ENCODE measurements at regions not wholly inside any gene's neighbourhood (a gene's known extent, or its start where the extent isn't known, plus 50 kb on each side); places are given as distances from the start of the nearest gene placed in this dataset.

DNA sequence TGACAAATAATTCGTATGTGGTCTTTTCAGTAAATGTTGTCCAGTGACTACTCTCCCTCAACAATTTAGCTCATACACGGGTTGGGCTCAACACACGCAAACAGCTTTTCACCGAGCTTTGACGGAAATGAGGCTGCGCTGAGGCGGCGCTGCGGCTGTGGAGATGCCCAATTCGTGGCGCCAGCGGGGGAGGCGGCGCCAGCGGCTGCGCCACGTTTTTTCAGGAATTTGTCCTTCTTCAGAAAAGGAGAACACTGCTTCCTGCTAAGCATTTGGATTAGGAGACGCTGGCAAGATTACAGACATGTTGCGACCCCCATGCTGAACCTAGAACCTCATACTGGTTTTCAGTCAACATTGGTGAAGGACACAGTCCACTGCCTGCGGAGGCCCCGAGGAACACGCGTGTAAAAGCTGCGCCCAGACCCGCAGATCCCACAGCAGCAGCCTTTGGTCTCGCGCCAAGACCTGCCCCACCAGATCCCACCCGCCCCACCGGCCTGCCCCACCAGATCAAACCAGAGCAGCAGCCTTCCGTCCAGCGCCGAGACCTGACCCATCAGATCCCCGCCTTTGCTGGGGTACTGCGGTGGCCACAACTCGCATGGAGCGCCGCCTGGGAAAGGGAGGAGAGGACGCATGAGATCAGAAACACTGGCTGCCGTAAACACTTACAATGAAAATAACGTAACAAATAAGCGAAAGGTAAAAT lies 173.8 kb downstream of the TMEM18 start:
- no peak overlapping the region for H3K4me2 ChIP-seq (ENCODE audit: insufficient read depth, low read length)
- no peak overlapping the region for H3K9ac ChIP-seq (replicated peaks; ENCODE audit: extremely low read depth, insufficient read depth, low read length)
- H2AFZ ChIP-seq (ENCODE audit: low read depth, low read length) = no peak overlapping the region
- no peaks in the 10 kb centered on the region for H4K20me1 ChIP-seq (replicated peaks; ENCODE audit: control insufficient read depth, extremely low read depth, insufficient read depth, low read length)
- no peaks in the 10 kb centered on the region for H3K9me1 ChIP-seq (replicated peaks; ENCODE audit: control insufficient read depth, extremely low read depth, insufficient read depth, low read length)
- H3K27ac ChIP-seq (ENCODE audit: insufficient read depth, low read depth, low read length) = no peak overlapping the region
- POLR2A ChIA-PET = no interaction called here
- dilution Hi-C loops (cut with MboI; ENCODE audit: extremely low pct_ligation_motif_present, low sequenced_read_pairs) = no loop called here
- FAIRE-seq = no peak
- no peak for DNase-seq (ENCODE audit: low read depth, low spot score)
- BruUV-seq (replicated peaks) = no TSS peak
- CTCF ChIA-PET = no interaction called here
- no peaks in the 10 kb centered on the region for H3K4me1 ChIP-seq (ENCODE audit: control insufficient read depth, extremely low read depth, insufficient read depth, low read length)
- H3K9me3 ChIP-seq (replicated peaks; ENCODE audit: control insufficient read depth, insufficient read depth, low read length) = peaks cover 9% of the 10 kb centered on the region
- no peak for TF ChIP-seq POLR2AphosphoS5 (IDR thresholded peaks at IDR 0.05; ENCODE audit: insufficient read depth, low read depth, low read length)
- no peak for TF ChIP-seq POLR2A (IDR thresholded peaks at IDR 0.05; ENCODE audit: low read depth, low read length)
- TF ChIP-seq, protein P1, sequence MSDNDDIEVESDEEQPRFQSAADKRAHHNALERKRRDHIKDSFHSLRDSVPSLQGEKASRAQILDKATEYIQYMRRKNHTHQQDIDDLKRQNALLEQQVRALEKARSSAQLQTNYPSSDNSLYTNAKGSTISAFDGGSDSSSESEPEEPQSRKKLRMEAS (IDR thresholded peaks at IDR 0.05; ENCODE audit: insufficient read depth, insufficient read length) = no peak
- TF ChIP-seq GATA2 (IDR thresholded peaks at IDR 0.05; ENCODE audit: insufficient read depth, insufficient read length, low read depth, low read length) = no peak
- TF ChIP-seq EZH2 (IDR thresholded peaks at IDR 0.05; ENCODE audit: borderline replicate concordance, low read depth, low read length, severe bottlenecking) = no peak
- TF ChIP-seq MYC (IDR thresholded peaks at IDR 0.05; ENCODE audit: low read depth, low read length) = no peak
- TF ChIP-seq, protein P2, sequence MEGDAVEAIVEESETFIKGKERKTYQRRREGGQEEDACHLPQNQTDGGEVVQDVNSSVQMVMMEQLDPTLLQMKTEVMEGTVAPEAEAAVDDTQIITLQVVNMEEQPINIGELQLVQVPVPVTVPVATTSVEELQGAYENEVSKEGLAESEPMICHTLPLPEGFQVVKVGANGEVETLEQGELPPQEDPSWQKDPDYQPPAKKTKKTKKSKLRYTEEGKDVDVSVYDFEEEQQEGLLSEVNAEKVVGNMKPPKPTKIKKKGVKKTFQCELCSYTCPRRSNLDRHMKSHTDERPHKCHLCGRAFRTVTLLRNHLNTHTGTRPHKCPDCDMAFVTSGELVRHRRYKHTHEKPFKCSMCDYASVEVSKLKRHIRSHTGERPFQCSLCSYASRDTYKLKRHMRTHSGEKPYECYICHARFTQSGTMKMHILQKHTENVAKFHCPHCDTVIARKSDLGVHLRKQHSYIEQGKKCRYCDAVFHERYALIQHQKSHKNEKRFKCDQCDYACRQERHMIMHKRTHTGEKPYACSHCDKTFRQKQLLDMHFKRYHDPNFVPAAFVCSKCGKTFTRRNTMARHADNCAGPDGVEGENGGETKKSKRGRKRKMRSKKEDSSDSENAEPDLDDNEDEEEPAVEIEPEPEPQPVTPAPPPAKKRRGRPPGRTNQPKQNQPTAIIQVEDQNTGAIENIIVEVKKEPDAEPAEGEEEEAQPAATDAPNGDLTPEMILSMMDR (IDR thresholded peaks at IDR 0.05; ENCODE audit: extremely low read depth in 1 of 2, insufficient read depth in 1 of 2, low read depth in 1 of 2, low read length in 2 of 2) = no peak
- TF ChIP-seq JUN (IDR thresholded peaks at IDR 0.05; ENCODE audit: borderline replicate concordance, insufficient read depth, insufficient read length, low read depth) = no peak
- intact Hi-C loops (cut with micrococcal nuclease) = no loop called here
- H3K27me3 ChIP-seq (ENCODE audit: control insufficient read depth in 2 of 2, insufficient read depth in 2 of 2, low read length in 2 of 2) = no peaks in the 10 kb centered on the region
- H3K36me3 ChIP-seq (ENCODE audit: control insufficient read depth in 2 of 2, extremely low read depth in 1 of 2, insufficient read depth in 2 of 2, low read length in 2 of 2) = no peaks in the 10 kb centered on the region
- H3K79me2 ChIP-seq (ENCODE audit: control insufficient read depth, insufficient read depth, low read length) = no peaks in the 10 kb centered on the region
- no peak overlapping the region for H3K4me3 ChIP-seq (replicated peaks in 1 of 3; ENCODE audit: insufficient read depth in 1 of 3, low read depth in 1 of 3, low read length in 3 of 3)

Measured in endothelial cell of umbilical vein (primary cell).